ENCODE measurements at regions not wholly inside any gene's neighbourhood (a gene's known extent, or its start where the extent isn't known, plus 50 kb on each side); places are given as distances from the start of the nearest gene placed in this dataset.

DNA sequence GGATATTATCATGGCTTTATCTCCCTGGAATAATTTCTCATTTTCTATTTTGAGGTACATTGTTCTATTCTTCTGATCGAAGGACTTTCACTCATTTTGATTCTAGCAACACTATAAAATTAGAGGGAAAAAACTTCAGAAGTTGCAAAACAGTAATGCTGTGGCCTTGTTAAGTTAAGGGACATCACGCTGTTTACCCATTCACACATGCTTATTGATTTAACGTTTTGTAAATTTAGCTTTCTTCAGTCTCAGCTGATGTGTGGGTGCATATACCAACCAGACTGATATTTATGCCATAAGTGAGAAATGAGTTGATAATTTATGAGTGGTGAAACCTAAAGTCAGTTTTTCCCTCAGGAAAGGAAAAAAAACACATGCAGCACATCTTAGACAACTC lies 63.5 kb upstream of the RELN start:
- Histone ChIP-seq H3K36me3 (replicated peaks in 1 of 2; ENCODE audit: control insufficient read depth in 1 of 2, insufficient read depth in 2 of 2, low read length in 1 of 2) (no peaks in the 10 kb centered on the region), H3K4me3 (ENCODE audit: low read depth in 2 of 2, low read length in 1 of 2) (no peak overlapping the region), H3K79me2 (ENCODE audit: insufficient read depth) (no peaks in the 10 kb centered on the region), H3K27ac (ENCODE audit: low read depth in 2 of 2, low read length in 1 of 2) (no peak overlapping the region), H3K9me3 (no peaks in the 10 kb centered on the region), H3K4me1 (ENCODE audit: control insufficient read depth in 1 of 2, insufficient read depth in 2 of 2, low read depth in 1 of 2, low read length in 1 of 2) (no peaks in the 10 kb centered on the region), H3K9me2 (no peaks in the 10 kb centered on the region), H3K27me3 (ENCODE audit: insufficient read depth) (no peaks in the 10 kb centered on the region), H3K9ac (no peak overlapping the region), H3F3A (replicated peaks; ENCODE audit: insufficient read depth) (no peaks in the 10 kb centered on the region), H3K4me2 (no peak overlapping the region), H2AFZ (ENCODE audit: low read depth) (no peak overlapping the region), H4K20me1 (ENCODE audit: insufficient read depth) (no peaks in the 10 kb centered on the region)
- POLR2A ChIA-PET: no interaction called here
- CTCF ChIA-PET: no interaction called here
- TF ChIP-seq, protein P1, sequence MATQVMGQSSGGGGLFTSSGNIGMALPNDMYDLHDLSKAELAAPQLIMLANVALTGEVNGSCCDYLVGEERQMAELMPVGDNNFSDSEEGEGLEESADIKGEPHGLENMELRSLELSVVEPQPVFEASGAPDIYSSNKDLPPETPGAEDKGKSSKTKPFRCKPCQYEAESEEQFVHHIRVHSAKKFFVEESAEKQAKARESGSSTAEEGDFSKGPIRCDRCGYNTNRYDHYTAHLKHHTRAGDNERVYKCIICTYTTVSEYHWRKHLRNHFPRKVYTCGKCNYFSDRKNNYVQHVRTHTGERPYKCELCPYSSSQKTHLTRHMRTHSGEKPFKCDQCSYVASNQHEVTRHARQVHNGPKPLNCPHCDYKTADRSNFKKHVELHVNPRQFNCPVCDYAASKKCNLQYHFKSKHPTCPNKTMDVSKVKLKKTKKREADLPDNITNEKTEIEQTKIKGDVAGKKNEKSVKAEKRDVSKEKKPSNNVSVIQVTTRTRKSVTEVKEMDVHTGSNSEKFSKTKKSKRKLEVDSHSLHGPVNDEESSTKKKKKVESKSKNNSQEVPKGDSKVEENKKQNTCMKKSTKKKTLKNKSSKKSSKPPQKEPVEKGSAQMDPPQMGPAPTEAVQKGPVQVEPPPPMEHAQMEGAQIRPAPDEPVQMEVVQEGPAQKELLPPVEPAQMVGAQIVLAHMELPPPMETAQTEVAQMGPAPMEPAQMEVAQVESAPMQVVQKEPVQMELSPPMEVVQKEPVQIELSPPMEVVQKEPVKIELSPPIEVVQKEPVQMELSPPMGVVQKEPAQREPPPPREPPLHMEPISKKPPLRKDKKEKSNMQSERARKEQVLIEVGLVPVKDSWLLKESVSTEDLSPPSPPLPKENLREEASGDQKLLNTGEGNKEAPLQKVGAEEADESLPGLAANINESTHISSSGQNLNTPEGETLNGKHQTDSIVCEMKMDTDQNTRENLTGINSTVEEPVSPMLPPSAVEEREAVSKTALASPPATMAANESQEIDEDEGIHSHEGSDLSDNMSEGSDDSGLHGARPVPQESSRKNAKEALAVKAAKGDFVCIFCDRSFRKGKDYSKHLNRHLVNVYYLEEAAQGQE (IDR thresholded peaks at IDR 0.05; ENCODE audit: low read depth, low read length): no peak
- WGBS (ENCODE audit: low lambda C conversion rate): 25% methylated on average over 3 of the region's 3 CpGs
- no peak for DNase-seq

DNA sequence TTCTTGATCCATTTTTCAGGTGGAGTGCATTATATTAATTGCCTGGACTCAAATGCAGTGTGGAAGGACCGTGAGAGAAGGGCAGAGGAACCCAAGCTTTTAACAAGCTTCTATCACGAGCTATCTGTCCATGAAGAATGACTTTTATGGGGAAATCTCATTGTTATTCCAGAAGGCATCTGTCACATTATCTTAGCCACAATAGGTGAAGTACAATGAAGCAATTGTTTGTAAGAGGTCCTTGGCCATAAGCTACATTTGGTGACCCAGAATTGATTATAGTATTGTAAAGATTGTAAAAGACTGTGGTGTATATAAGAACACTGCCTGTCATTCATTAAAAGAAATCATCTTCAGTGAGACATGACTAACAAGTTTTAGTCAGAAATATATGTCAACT lies 58.6 kb upstream of the RELN start:
- TF ChIP-seq MXI1 (IDR thresholded peaks at IDR 0.05; ENCODE audit: low read depth, low read length): no peak
- no peak for TF ChIP-seq YY1 (IDR thresholded peaks at IDR 0.05; ENCODE audit: low read depth)
- no peak for TF ChIP-seq MAX (IDR thresholded peaks at IDR 0.05; ENCODE audit: low read depth)
- no peak for TF ChIP-seq ELF1 (IDR thresholded peaks at IDR 0.05)
- no peak for TF ChIP-seq CHD2 (IDR thresholded peaks at IDR 0.05; ENCODE audit: low read length, partially characterized antibody)
- no peak for TF ChIP-seq POLR2AphosphoS5 (IDR thresholded peaks at IDR 0.05; ENCODE audit: low read depth, low read length)
- TF ChIP-seq RFX5 (IDR thresholded peaks at IDR 0.05; ENCODE audit: low read length): no peak
- TF ChIP-seq EP300 (IDR thresholded peaks at IDR 0.05; ENCODE audit: borderline replicate concordance in 1 of 2, low read depth in 1 of 2, low read length in 1 of 2): no peak
- Histone ChIP-seq H3K4me2 (no peak overlapping the region), H3K9ac (no peak overlapping the region), H3K79me2 (ENCODE audit: insufficient read depth) (no peaks in the 10 kb centered on the region), H3K4me3 (ENCODE audit: low read depth in 2 of 2, low read length in 1 of 2) (no peak overlapping the region), H3K9me3 (no peaks in the 10 kb centered on the region), H4K20me1 (ENCODE audit: insufficient read depth) (no peaks in the 10 kb centered on the region), H3K9me2 (no peaks in the 10 kb centered on the region), H2AFZ (ENCODE audit: low read depth) (no peak overlapping the region), H3K27me3 (ENCODE audit: insufficient read depth) (no peaks in the 10 kb centered on the region), H3K4me1 (ENCODE audit: control insufficient read depth in 1 of 2, insufficient read depth in 2 of 2, low read depth in 1 of 2, low read length in 1 of 2) (no peaks in the 10 kb centered on the region), H3F3A (replicated peaks; ENCODE audit: insufficient read depth) (no peaks in the 10 kb centered on the region), H3K36me3 (replicated peaks in 1 of 2; ENCODE audit: control insufficient read depth in 1 of 2, insufficient read depth in 2 of 2, low read length in 1 of 2) (no peaks in the 10 kb centered on the region), H3K27ac (ENCODE audit: low read depth in 2 of 2, low read length in 1 of 2) (no peak overlapping the region)
- ChIA-PET CTCF (interaction anchor here (1.6 kb wide), 1 partner anchor 8 kb away, joined by 4 read pairs; no protein-coding TSS in a partner anchor), POLR2A (no interaction called here)
- DNase-seq: no peak
- WGBS (ENCODE audit: low lambda C conversion rate): 11% methylated on average over 2 of the region's 2 CpGs
